ENCODE measurements at regions not wholly inside any gene's neighbourhood (a gene's known extent, or its start where the extent isn't known, plus 50 kb on each side); places are given as distances from the start of the nearest gene placed in this dataset.
"Not testable (repeated sequence)": the region's sequence is repeated elsewhere in the genome, so short reads cannot be mapped to it uniquely, and the experiment has no call there.

GRCh38 chr9:104351726-104352125 lies 152.3 kb upstream of the OR13F1 start:
- TF ChIP-seq TAF1 (IDR thresholded peaks at IDR 0.05; ENCODE audit: borderline replicate concordance, low read depth, low read length) (no peak), POLR2A (IDR thresholded peaks at IDR 0.05; ENCODE audit: low read depth, low read length) (no peak), POLR2AphosphoS5 (IDR thresholded peaks at IDR 0.05; ENCODE audit: low read depth, low read length) (no peak)
- DNase-seq (ENCODE audit: insufficient read length), result no peak
- no peak for FAIRE-seq

- DNase-seq (ENCODE audit: insufficient read length) (no peak), FAIRE-seq (no peak)
- no peak for TF ChIP-seq POLR2AphosphoS5 (IDR thresholded peaks at IDR 0.05; ENCODE audit: low read depth, low read length)
These were observed 142.9 kb upstream of the OR13F1 start for GRCh38 chr9:104361207-104361606.

- FAIRE-seq (no peak), DNase-seq (ENCODE audit: insufficient read length) (no peak)
- no peak for TF ChIP-seq TAF1 (IDR thresholded peaks at IDR 0.05; ENCODE audit: borderline replicate concordance, low read depth, low read length)
- no peak for TF ChIP-seq POLR2A (IDR thresholded peaks at IDR 0.05; ENCODE audit: low read depth, low read length)
- TF ChIP-seq POLR2AphosphoS5 (IDR thresholded peaks at IDR 0.05; ENCODE audit: low read depth, low read length), result no peak
These were observed 141.1 kb upstream of the OR13F1 start for GRCh38 chr9:104362912-104363472.

GRCh38 chr9:104367507-104367906 lies 136.6 kb upstream of the OR13F1 start:
- FAIRE-seq, result no peak
- no peak for DNase-seq (ENCODE audit: insufficient read length)
- no peak for TF ChIP-seq TAF1 (IDR thresholded peaks at IDR 0.05; ENCODE audit: borderline replicate concordance, low read depth, low read length)
- TF ChIP-seq POLR2A (IDR thresholded peaks at IDR 0.05; ENCODE audit: low read depth, low read length), result no peak
- no peak for TF ChIP-seq POLR2AphosphoS5 (IDR thresholded peaks at IDR 0.05; ENCODE audit: low read depth, low read length)

GRCh38 chr9:104368318-104368717 lies 135.7 kb upstream of the OR13F1 start:
- not testable (repeated sequence) for FAIRE-seq; DNase-seq (ENCODE audit: insufficient read length)

GRCh38 chr9:104374711-104375110 lies 129.4 kb upstream of the OR13F1 start:
- FAIRE-seq (no peak), DNase-seq (ENCODE audit: insufficient read length) (no peak)
- TF ChIP-seq POLR2AphosphoS5 (IDR thresholded peaks at IDR 0.05; ENCODE audit: low read depth, low read length), result no peak
- TF ChIP-seq TAF1 (IDR thresholded peaks at IDR 0.05; ENCODE audit: borderline replicate concordance, low read depth, low read length), result no peak
- no peak for TF ChIP-seq POLR2A (IDR thresholded peaks at IDR 0.05; ENCODE audit: low read depth, low read length)

GRCh38 chr9:104386013-104386412 lies 118.0 kb upstream of the OR13F1 start:
- DNase-seq (ENCODE audit: insufficient read length) (no peak), FAIRE-seq (no peak)
- no peak for TF ChIP-seq TAF1 (IDR thresholded peaks at IDR 0.05; ENCODE audit: borderline replicate concordance, low read depth, low read length)
- TF ChIP-seq POLR2AphosphoS5 (IDR thresholded peaks at IDR 0.05; ENCODE audit: low read depth, low read length), result no peak
- TF ChIP-seq POLR2A (IDR thresholded peaks at IDR 0.05; ENCODE audit: low read depth, low read length), result no peak

- DNase-seq (ENCODE audit: insufficient read length), result no peak
- no peak for TF ChIP-seq TAF1 (IDR thresholded peaks at IDR 0.05; ENCODE audit: borderline replicate concordance, low read depth, low read length)
- TF ChIP-seq POLR2A (IDR thresholded peaks at IDR 0.05; ENCODE audit: low read depth, low read length), result no peak
- TF ChIP-seq POLR2AphosphoS5 (IDR thresholded peaks at IDR 0.05; ENCODE audit: low read depth, low read length), result no peak
- FAIRE-seq, result no peak
These were observed 117.5 kb upstream of the OR13F1 start for GRCh38 chr9:104386425-104387069.

GRCh38 chr9:104388071-104388470 lies 116.0 kb upstream of the OR13F1 start:
- DNase-seq (ENCODE audit: insufficient read length), result no peak
- no peak for FAIRE-seq
- no peak for TF ChIP-seq POLR2A (IDR thresholded peaks at IDR 0.05; ENCODE audit: low read depth, low read length)
- TF ChIP-seq TAF1 (IDR thresholded peaks at IDR 0.05; ENCODE audit: borderline replicate concordance, low read depth, low read length), result no peak
- no peak for TF ChIP-seq POLR2AphosphoS5 (IDR thresholded peaks at IDR 0.05; ENCODE audit: low read depth, low read length)

- no peak for FAIRE-seq
- no peak for DNase-seq (ENCODE audit: insufficient read length)
- TF ChIP-seq POLR2A (IDR thresholded peaks at IDR 0.05; ENCODE audit: low read depth, low read length) (no peak), TAF1 (IDR thresholded peaks at IDR 0.05; ENCODE audit: borderline replicate concordance, low read depth, low read length) (no peak), POLR2AphosphoS5 (IDR thresholded peaks at IDR 0.05; ENCODE audit: low read depth, low read length) (no peak)
These were observed 114.7 kb upstream of the OR13F1 start for GRCh38 chr9:104389341-104389740.

GRCh38 chr9:104394901-104395300 lies 109.2 kb upstream of the OR13F1 start:
- not testable (repeated sequence) for FAIRE-seq; DNase-seq (ENCODE audit: insufficient read length)

GRCh38 chr9:104412238-104412637 lies 91.8 kb upstream of the OR13F1 start:
- no peak for TF ChIP-seq POLR2A (IDR thresholded peaks at IDR 0.05; ENCODE audit: low read depth, low read length)
- TF ChIP-seq POLR2AphosphoS5 (IDR thresholded peaks at IDR 0.05; ENCODE audit: low read depth, low read length), result no peak
- no peak for TF ChIP-seq TAF1 (IDR thresholded peaks at IDR 0.05; ENCODE audit: borderline replicate concordance, low read depth, low read length)
- FAIRE-seq (no peak), DNase-seq (ENCODE audit: insufficient read length) (no peak)

GRCh38 chr9:104416470-104416869 lies 87.6 kb upstream of the OR13F1 start:
- TF ChIP-seq POLR2AphosphoS5 (IDR thresholded peaks at IDR 0.05; ENCODE audit: low read depth, low read length), result no peak
- no peak for TF ChIP-seq TAF1 (IDR thresholded peaks at IDR 0.05; ENCODE audit: borderline replicate concordance, low read depth, low read length)
- no peak for TF ChIP-seq POLR2A (IDR thresholded peaks at IDR 0.05; ENCODE audit: low read depth, low read length)
- no peak for FAIRE-seq

More at GRCh38 chr9:104416470-104416869, 87.6 kb upstream of the OR13F1 start:
- DNase-seq (ENCODE audit: insufficient read length), result no peak
